Panc1 (cell line): ENCODE measurements at regions not wholly inside any gene's neighbourhood (a gene's known extent, or its start where the extent isn't known, plus 50 kb on each side); places are given as distances from the start of the nearest gene placed in this dataset.
A peak's percentile ranks its signal among the peaks of the same experiment; 100 is the strongest.

ENCODE experiments used
- ATAC-seq: fragments of 200-7000 bp; cut with Tn5 transposase; 2 replicates; pipeline ENCODE4 v1.9.1; 2020; ENCODE audit warnings: mild to moderate bottlenecking, moderate library complexity
- BruUV-seq: library from RNA; stranded (reverse); fragments of 400-500 nt; replicated peaks from 2 replicates; lab custom pipeline; 2021; lab: Mats Ljungman, UMichigan
- CTCF ChIA-PET: fragments of 300-600 bp; sonication (Branson Sonifier 250); formaldehyde crosslinking; loops from one replicate; lab custom pipeline; 2022; ENCODE audit warnings: antibody characterized with exemption; lab: Charles Lee
- POLR2A ChIA-PET: fragments of 300-600 bp; sonication (Branson Sonifier 250); formaldehyde crosslinking; loops from one replicate; lab custom pipeline; 2022; ENCODE audit warnings: antibody characterized with exemption; lab: Charles Lee
- DNase-seq: peaks from one replicate; pipeline ENCODE4 v3.0.0-alpha.2; 2010; ENCODE audit warnings: low read depth, low spot score
- H3K27ac ChIP-seq: 2 replicates; pipeline ENCODE4 v1.5.1; 2011; ENCODE audit warnings: mild to moderate bottlenecking, low read length, inconsistent platforms
- H3K27me3 ChIP-seq: fragments of 200-500 bp; sonication (Bioruptor generic); 2 replicates; pipeline ENCODE4 v1.6.0; 2014; ENCODE audit warnings: low read length, inconsistent platforms; ENCODE audit not compliant: control insufficient read depth, insufficient read depth
- H3K36me3 ChIP-seq: fragments of 200-500 bp; sonication (Bioruptor generic); 2 replicates; pipeline ENCODE4 v1.5.1; 2014; ENCODE audit warnings: inconsistent platforms, mild to moderate bottlenecking, low read length, moderate library complexity; ENCODE audit not compliant: control insufficient read depth, insufficient read depth
- H3K4me1 ChIP-seq: 2 replicates; pipeline ENCODE4 v1.5.1; 2011; ENCODE audit warnings: inconsistent platforms, mild to moderate bottlenecking, low read length, moderate library complexity; ENCODE audit not compliant: control insufficient read depth, insufficient read depth
- H3K4me3 ChIP-seq, 2 experiments: 2 replicates each; pipeline ENCODE4 v1.5.1; 2011 to 2012; ENCODE audit warnings: low read depth in 2 of 2, low read length in 2 of 2, mild to moderate bottlenecking in 2 of 2, inconsistent platforms in 1 of 2, moderate library complexity in 1 of 2
- H3K9me3 ChIP-seq: fragments of 200-500 bp; sonication (Bioruptor generic); 2 replicates; pipeline ENCODE4 v1.5.1; 2014; ENCODE audit warnings: low read depth, mild to moderate bottlenecking, inconsistent platforms, low read length, moderate library complexity; ENCODE audit not compliant: control insufficient read depth, insufficient read depth
- POLR2AphosphoS5 ChIP-seq: IDR thresholded peaks from 2 replicates; pipeline ENCODE4 v1.6.1; 2012; ENCODE audit warnings: mild to moderate bottlenecking, low read depth, low read length, moderate library complexity
- SIN3A ChIP-seq: IDR thresholded peaks from 2 replicates; pipeline ENCODE4 v1.6.1; 2012; ENCODE audit warnings: low read depth, mild to moderate bottlenecking, low read length, moderate library complexity, borderline replicate concordance; ENCODE audit not compliant: insufficient read depth
- TCF7L2 ChIP-seq: IDR thresholded peaks from 2 replicates; pipeline ENCODE4 v1.6.1; 2011; ENCODE audit warnings: mild to moderate bottlenecking, low read depth, low read length, inconsistent platforms
- in situ Hi-C: cut with HindIII; loops from 2 replicates; pipeline ENCODE4 v1.10.0; 2016; ENCODE audit warnings: low sequenced_read_pairs, low pct_unique_long_range_greater_than_20kb
- intact Hi-C: fragments of 100-400 bp; cut with micrococcal nuclease; formaldehyde crosslinking; loops from one replicate; pipeline ENCODE4 v1.10.0; 2022; ENCODE audit not compliant: unreplicated experiment
- TF ChIP-seq, protein P1 (sequence below): fragments of 450-650 bp; IDR thresholded peaks from 2 replicates; pipeline ENCODE4 v1.5.1; 2017; ENCODE audit warnings: mild to moderate bottlenecking
- TF ChIP-seq, protein P2 (sequence below), 2 experiments: IDR thresholded peaks; 2 replicates each; pipeline ENCODE4 v1.6.1; 2011 to 2012; ENCODE audit warnings: low read depth in 2 of 2, control low read depth in 1 of 2, low read length in 1 of 2, mild to moderate bottlenecking in 1 of 2, moderate library complexity in 1 of 2; ENCODE audit not compliant: insufficient read depth in 1 of 2

DNA sequence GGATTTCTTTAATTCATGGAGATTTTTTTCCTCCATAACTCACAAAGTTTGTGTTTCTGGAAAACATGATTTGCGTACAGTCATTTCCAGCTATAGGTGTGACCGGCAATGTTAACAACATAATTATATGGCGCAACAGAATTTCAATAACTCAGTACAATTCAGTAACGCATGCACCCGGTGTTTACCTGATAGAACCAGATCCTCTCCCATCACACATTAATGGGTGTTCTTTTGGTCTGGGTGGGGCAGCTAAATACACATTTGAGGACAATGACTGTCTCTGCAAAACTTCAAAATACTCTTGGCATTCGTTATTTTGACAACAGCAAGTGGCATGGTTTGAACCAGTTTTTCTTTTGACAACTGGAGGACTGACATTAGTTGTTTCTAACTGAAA, 102.3 kb downstream of the KLF6 start:
- DNase-seq (no peak), ATAC-seq (no peak)
- TF ChIP-seq POLR2AphosphoS5 (no peak), TCF7L2 (no peak), SIN3A (no peak)
- TF ChIP-seq, protein P1, sequence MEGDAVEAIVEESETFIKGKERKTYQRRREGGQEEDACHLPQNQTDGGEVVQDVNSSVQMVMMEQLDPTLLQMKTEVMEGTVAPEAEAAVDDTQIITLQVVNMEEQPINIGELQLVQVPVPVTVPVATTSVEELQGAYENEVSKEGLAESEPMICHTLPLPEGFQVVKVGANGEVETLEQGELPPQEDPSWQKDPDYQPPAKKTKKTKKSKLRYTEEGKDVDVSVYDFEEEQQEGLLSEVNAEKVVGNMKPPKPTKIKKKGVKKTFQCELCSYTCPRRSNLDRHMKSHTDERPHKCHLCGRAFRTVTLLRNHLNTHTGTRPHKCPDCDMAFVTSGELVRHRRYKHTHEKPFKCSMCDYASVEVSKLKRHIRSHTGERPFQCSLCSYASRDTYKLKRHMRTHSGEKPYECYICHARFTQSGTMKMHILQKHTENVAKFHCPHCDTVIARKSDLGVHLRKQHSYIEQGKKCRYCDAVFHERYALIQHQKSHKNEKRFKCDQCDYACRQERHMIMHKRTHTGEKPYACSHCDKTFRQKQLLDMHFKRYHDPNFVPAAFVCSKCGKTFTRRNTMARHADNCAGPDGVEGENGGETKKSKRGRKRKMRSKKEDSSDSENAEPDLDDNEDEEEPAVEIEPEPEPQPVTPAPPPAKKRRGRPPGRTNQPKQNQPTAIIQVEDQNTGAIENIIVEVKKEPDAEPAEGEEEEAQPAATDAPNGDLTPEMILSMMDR: no peak
- TF ChIP-seq, protein P2, sequence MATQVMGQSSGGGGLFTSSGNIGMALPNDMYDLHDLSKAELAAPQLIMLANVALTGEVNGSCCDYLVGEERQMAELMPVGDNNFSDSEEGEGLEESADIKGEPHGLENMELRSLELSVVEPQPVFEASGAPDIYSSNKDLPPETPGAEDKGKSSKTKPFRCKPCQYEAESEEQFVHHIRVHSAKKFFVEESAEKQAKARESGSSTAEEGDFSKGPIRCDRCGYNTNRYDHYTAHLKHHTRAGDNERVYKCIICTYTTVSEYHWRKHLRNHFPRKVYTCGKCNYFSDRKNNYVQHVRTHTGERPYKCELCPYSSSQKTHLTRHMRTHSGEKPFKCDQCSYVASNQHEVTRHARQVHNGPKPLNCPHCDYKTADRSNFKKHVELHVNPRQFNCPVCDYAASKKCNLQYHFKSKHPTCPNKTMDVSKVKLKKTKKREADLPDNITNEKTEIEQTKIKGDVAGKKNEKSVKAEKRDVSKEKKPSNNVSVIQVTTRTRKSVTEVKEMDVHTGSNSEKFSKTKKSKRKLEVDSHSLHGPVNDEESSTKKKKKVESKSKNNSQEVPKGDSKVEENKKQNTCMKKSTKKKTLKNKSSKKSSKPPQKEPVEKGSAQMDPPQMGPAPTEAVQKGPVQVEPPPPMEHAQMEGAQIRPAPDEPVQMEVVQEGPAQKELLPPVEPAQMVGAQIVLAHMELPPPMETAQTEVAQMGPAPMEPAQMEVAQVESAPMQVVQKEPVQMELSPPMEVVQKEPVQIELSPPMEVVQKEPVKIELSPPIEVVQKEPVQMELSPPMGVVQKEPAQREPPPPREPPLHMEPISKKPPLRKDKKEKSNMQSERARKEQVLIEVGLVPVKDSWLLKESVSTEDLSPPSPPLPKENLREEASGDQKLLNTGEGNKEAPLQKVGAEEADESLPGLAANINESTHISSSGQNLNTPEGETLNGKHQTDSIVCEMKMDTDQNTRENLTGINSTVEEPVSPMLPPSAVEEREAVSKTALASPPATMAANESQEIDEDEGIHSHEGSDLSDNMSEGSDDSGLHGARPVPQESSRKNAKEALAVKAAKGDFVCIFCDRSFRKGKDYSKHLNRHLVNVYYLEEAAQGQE (IDR thresholded peaks at IDR 0.05; ENCODE audit: insufficient read depth in 1 of 2, low read depth in 2 of 2, low read length in 1 of 2): no peak
- in situ Hi-C loops: no loop called here
- Histone ChIP-seq H3K4me3 (no peak overlapping the region), H3K27me3 (no peaks in the 10 kb centered on the region), H3K4me1 (peaks cover 6% of the 10 kb centered on the region), H3K9me3 (no peaks in the 10 kb centered on the region), H3K36me3 (no peaks in the 10 kb centered on the region), H3K27ac (peak overlapping the region; percentile 72; the same call in 1 of the 2 replicates)
- ChIA-PET POLR2A (no interaction called here), CTCF (no interaction called here)
- intact Hi-C loops: no loop called here
- no TSS peak for BruUV-seq

DNA sequence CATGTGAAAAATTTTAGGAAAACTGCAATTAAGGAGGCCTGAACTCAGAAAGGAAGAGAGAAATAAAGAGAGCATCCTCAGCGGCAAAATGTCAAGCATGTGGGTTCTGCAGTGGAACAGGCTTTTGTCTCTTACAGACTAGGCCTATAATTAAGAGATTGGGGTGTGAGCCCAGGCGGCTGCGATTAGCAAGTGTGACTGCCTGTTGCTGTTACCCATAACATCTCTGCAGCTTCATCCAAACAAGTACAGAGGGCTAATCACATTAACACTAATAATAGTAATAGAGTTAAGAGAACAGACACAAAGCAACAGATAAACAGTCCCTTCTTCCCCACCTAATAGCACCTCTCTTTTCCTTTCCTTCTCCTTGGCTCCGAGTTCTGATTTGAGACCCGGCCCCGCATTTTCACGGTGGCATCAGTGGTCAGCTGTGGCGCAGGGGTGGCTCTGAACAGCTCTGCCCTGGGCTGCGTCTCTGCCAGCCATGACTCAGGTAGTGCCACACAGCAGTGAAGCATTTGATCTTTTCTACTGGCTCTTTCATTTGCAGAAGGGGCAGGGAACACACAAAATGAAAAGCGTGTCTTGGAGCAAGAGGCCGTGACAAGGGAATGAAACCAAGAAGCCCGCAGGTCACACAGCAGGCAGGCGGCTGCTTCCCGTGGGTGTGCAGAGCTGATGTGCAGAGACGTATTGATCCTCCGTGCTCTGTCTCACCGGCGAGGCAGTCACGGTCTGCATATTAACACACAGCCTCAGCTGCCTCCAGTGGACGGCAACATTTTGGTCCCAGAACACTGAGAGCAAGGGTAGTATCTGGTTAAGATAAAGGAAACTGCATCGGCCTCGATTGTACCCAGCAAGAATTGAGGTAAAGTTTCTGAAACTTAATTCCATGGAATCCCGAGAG, 103.1 kb downstream of the KLF6 start:
- Histone ChIP-seq H3K9me3 (no peaks in the 10 kb centered on the region), H3K4me1 (peaks cover 6% of the 10 kb centered on the region), H3K27ac (peak overlapping the region; percentile 72), H3K36me3 (no peaks in the 10 kb centered on the region), H3K4me3 (peak overlapping the region; percentile 16 to 49), H3K27me3 (no peaks in the 10 kb centered on the region)
- DNase-seq (no peak), ATAC-seq (peak; percentile 85)
- BruUV-seq: no TSS peak
- in situ Hi-C loops: no loop called here
- CTCF ChIA-PET: no interaction called here
- TF ChIP-seq SIN3A (no peak), TCF7L2 (no peak)
- TF ChIP-seq, protein P1: no peak
- TF ChIP-seq, protein P2 (IDR thresholded peaks at IDR 0.05; ENCODE audit: insufficient read depth in 1 of 2, low read depth in 2 of 2, low read length in 1 of 2): no peak
- POLR2A ChIA-PET: no interaction called here
- intact Hi-C loops: no loop called here
